DND-41 (cell line): ENCODE measurements at regions not wholly inside any gene's neighbourhood (a gene's known extent, or its start where the extent isn't known, plus 50 kb on each side); places are given as distances from the start of the nearest gene placed in this dataset.
"Not testable (repeated sequence)": the region's sequence is repeated elsewhere in the genome, so short reads cannot be mapped to it uniquely, and the experiment has no call there.

Experiments used
- CTCF ChIP-seq: IDR thresholded peaks from 2 replicates; pipeline ENCODE4 v1.5.1; 2012; ENCODE audit warnings: borderline replicate concordance, low read length, moderate library complexity, mild to moderate bottlenecking; ENCODE audit not compliant: poor library complexity, severe bottlenecking; ENCODE audit errors: extremely low read depth
- EZH2 ChIP-seq: IDR thresholded peaks from 3 replicates; pipeline ENCODE4 v1.6.1; 2012; ENCODE audit warnings: borderline replicate concordance, low read depth, mild to moderate bottlenecking, moderate library complexity, low read length, inconsistent platforms; ENCODE audit not compliant: severe bottlenecking

- TF ChIP-seq CTCF, EZH2: not testable (repeated sequence)
Measured at GRCh38 chr12:9308745-9309144, 100.5 kb upstream of the PZP start.
